Nephron progenitor cell (in vitro differentiated cells): ENCODE measurements at regions not wholly inside any gene's neighbourhood (a gene's known extent, or its start where the extent isn't known, plus 50 kb on each side); places are given as distances from the start of the nearest gene placed in this dataset.

Source experiments
- DNase-seq: peaks from one replicate; pipeline ENCODE4 v3.0.0; 2021
- H3K27ac Mint-ChIP-seq: 2 replicates; pipeline ENCODE4 v1.8.0; 2021; ENCODE audit warnings: mild to moderate bottlenecking, moderate library complexity, mixed read lengths
- H3K27me3 Mint-ChIP-seq: 2 replicates; pipeline ENCODE4 v1.8.0; 2021; ENCODE audit warnings: mild to moderate bottlenecking, low read depth, mixed read lengths; ENCODE audit not compliant: poor library complexity
- H3K36me3 Mint-ChIP-seq: 2 replicates; pipeline ENCODE4 v1.8.0; 2021; ENCODE audit warnings: low read depth, mixed read lengths
- H3K4me1 Mint-ChIP-seq: 2 replicates; pipeline ENCODE4 v1.8.0; 2021; ENCODE audit warnings: mixed read lengths
- H3K4me3 Mint-ChIP-seq: 2 replicates; pipeline ENCODE4 v1.8.0; 2021; ENCODE audit warnings: mild to moderate bottlenecking, moderate library complexity, mixed read lengths
- H3K9me3 Mint-ChIP-seq: 2 replicates; pipeline ENCODE4 v1.8.0; 2021; ENCODE audit warnings: mild to moderate bottlenecking, moderate library complexity, mixed read lengths
- CTCF ChIP-seq: fragments of 200-600 bp; sonication (generic); IDR thresholded peaks from 2 replicates; pipeline ENCODE4 v1.5.0; 2021; ENCODE audit warnings: antibody characterized with exemption

- H3K4me3 Mint-ChIP-seq = peak overlapping the region; percentile 55
- H3K27me3 Mint-ChIP-seq = peaks cover 5% of the 10 kb centered on the region
- no peak overlapping the region for H3K27ac Mint-ChIP-seq
These were observed 228.5 kb upstream of the ARGLU1 start for GRCh38 chr13:106796280-106797047.

GRCh38 chr13:106795847-106796246 lies 227.9 kb upstream of the ARGLU1 start:
- H3K9me3 Mint-ChIP-seq = no peaks in the 10 kb centered on the region
- peak overlapping the region; percentile 55 for H3K4me3 Mint-ChIP-seq

More at GRCh38 chr13:106796280-106797047, 228.5 kb upstream of the ARGLU1 start:
- H3K4me1 Mint-ChIP-seq = peaks cover 45% of the 10 kb centered on the region
- no peaks in the 10 kb centered on the region for H3K9me3 Mint-ChIP-seq
- DNase-seq = no peak
- TF ChIP-seq CTCF = no peak
- no peaks in the 10 kb centered on the region for H3K36me3 Mint-ChIP-seq

GRCh38 chr13:106794117-106794516 lies 226.2 kb upstream of the ARGLU1 start:
- Mint-ChIP-seq H3K27me3 (no peaks in the 10 kb centered on the region), H3K36me3 (no peaks in the 10 kb centered on the region), H3K4me3 (no peak overlapping the region), H3K27ac (no peak overlapping the region), H3K9me3 (no peaks in the 10 kb centered on the region), H3K4me1 (peaks cover 33% of the 10 kb centered on the region)
- TF ChIP-seq CTCF = no peak
- DNase-seq = no peak

More at GRCh38 chr13:106795847-106796246, 227.9 kb upstream of the ARGLU1 start:
- DNase-seq = no peak
- Mint-ChIP-seq H3K36me3 (no peaks in the 10 kb centered on the region), H3K27me3 (peaks cover 5% of the 10 kb centered on the region), H3K4me1 (peaks cover 45% of the 10 kb centered on the region), H3K27ac (no peak overlapping the region)
- TF ChIP-seq CTCF = no peak

GRCh38 chr13:106789911-106790310 lies 222.0 kb upstream of the ARGLU1 start:
- Mint-ChIP-seq H3K4me1 (no peaks in the 10 kb centered on the region), H3K4me3 (no peak overlapping the region), H3K9me3 (peaks cover 5% of the 10 kb centered on the region)

GRCh38 chr13:106786006-106786563 lies 218.1 kb upstream of the ARGLU1 start:
- no peak for DNase-seq
- no peak for TF ChIP-seq CTCF
- H3K27ac Mint-ChIP-seq = no peak overlapping the region
- H3K27me3 Mint-ChIP-seq = no peaks in the 10 kb centered on the region
- H3K36me3 Mint-ChIP-seq = no peaks in the 10 kb centered on the region
- H3K4me3 Mint-ChIP-seq = no peak overlapping the region
- H3K4me1 Mint-ChIP-seq = no peaks in the 10 kb centered on the region
- peaks cover 17% of the 10 kb centered on the region for H3K9me3 Mint-ChIP-seq

More at GRCh38 chr13:106789911-106790310, 222.0 kb upstream of the ARGLU1 start:
- no peak for TF ChIP-seq CTCF
- Mint-ChIP-seq H3K27ac (no peak overlapping the region), H3K27me3 (no peaks in the 10 kb centered on the region), H3K36me3 (no peaks in the 10 kb centered on the region)
- DNase-seq = no peak

- H3K27me3 Mint-ChIP-seq = peaks cover 3% of the 10 kb centered on the region
These were observed 206.7 kb upstream of the ARGLU1 start for GRCh38 chr13:106774621-106775020.

More at GRCh38 chr13:106774621-106775020, 206.7 kb upstream of the ARGLU1 start:
- no peak for DNase-seq
- peaks cover 10% of the 10 kb centered on the region for H3K36me3 Mint-ChIP-seq
- H3K27ac Mint-ChIP-seq = no peak overlapping the region
- peaks cover 19% of the 10 kb centered on the region for H3K9me3 Mint-ChIP-seq
- TF ChIP-seq CTCF = no peak
- H3K4me3 Mint-ChIP-seq = no peak overlapping the region
- H3K4me1 Mint-ChIP-seq = peaks cover under 1% of the 10 kb centered on the region
